ENCODE measurements at regions not wholly inside any gene's neighbourhood (a gene's known extent, or its start where the extent isn't known, plus 50 kb on each side); places are given as distances from the start of the nearest gene placed in this dataset.

DNA sequence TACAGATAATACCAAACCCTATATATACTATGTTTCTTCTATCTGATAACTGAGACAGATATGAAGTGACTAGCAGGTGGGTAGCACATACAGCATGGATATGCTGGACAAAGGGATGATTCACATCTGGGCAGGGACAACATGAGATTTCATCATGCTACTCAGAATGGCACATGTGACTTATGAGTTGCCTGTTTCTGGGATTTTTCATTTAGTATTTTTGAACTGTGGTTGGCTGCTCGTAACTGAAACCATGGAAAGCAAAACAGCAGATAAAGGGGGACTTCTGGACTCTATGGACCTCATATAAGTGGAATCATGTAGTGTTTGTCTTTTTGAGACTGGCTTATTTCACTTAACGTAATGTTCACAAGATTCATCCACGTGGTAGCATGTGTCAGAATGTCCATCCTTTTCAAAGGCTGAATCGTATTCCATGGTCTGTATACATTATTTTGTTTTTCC, 883.0 kb downstream of the TBC1D22A start:
- TF ChIP-seq, protein P1, sequence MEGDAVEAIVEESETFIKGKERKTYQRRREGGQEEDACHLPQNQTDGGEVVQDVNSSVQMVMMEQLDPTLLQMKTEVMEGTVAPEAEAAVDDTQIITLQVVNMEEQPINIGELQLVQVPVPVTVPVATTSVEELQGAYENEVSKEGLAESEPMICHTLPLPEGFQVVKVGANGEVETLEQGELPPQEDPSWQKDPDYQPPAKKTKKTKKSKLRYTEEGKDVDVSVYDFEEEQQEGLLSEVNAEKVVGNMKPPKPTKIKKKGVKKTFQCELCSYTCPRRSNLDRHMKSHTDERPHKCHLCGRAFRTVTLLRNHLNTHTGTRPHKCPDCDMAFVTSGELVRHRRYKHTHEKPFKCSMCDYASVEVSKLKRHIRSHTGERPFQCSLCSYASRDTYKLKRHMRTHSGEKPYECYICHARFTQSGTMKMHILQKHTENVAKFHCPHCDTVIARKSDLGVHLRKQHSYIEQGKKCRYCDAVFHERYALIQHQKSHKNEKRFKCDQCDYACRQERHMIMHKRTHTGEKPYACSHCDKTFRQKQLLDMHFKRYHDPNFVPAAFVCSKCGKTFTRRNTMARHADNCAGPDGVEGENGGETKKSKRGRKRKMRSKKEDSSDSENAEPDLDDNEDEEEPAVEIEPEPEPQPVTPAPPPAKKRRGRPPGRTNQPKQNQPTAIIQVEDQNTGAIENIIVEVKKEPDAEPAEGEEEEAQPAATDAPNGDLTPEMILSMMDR (IDR thresholded peaks at IDR 0.05; ENCODE audit: low read depth, low read length) = no peak
- no peak for TF ChIP-seq POLR2A (IDR thresholded peaks at IDR 0.05; ENCODE audit: extremely low read depth, insufficient read length)

All from NB4 (cell line).